ENCODE measurements at regions not wholly inside any gene's neighbourhood (a gene's known extent, or its start where the extent isn't known, plus 50 kb on each side); places are given as distances from the start of the nearest gene placed in this dataset.
A peak's percentile ranks its signal among the peaks of the same experiment; 100 is the strongest.
"Not testable (repeated sequence)": the region's sequence is repeated elsewhere in the genome, so short reads cannot be mapped to it uniquely, and the experiment has no call there.

DNA sequence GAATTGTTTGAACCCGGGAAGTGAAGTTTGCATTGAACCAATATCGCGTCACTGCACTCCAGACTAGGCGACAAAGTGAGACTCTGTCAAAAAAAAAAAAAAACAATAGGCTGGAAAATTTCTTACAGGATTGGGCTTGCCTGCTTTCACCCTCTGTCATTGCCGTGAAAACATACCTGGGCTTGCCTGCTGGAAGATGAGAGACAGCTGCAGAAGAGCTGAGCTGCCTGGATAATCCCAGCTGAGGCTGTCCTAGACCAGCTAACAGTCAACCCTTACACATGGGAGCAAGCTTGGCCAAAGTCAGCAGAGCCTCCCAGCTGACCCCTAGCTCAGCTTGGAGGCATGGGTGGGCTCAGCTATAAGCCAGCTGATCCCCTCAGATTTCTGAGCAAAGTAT, 306.2 kb downstream of the CCSER2 start:
- DNase-seq: no peak

DNA sequence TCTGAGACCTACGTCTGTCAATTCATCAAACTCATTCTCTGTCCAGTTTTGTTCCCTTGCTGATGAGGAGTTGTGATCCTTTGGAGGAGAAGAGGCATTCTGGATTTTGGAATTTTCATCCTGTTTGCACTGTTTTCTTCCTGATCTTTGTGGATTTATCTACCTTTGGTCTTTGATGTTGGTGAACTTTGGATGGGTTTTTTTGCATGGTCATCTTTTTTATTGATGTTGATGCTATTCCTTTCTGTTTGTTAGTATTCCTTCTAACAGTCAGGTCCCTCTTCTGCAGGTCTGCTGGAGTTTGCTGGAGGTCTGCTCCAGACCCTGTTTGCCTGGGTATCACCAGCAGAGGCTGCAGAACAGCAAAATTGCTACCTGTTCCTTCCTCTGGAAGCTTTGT, 322.2 kb downstream of the CCSER2 start:
- not testable (repeated sequence) for DNase-seq

DNA sequence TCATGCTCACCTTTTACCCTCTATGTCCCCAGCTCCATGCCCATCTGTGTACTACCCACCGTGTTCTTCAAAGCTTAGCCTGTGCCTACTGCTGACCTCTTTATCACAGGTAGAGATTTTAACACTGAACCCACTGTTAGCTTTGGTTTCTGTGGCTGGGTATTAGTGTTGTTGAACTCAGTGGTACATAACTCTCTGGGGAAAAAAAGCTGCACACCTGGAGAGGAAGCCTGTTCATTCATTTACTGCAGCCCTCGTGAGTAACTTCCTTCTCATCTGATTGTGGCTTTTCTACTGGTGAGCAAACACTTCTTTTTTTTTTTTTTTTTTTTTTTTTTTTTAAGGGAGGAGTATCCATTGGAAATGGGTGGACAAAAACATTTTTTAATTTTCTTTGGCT, 326.3 kb downstream of the CCSER2 start:
- DNase-seq: no peak

- no peak for DNase-seq
Measured at GRCh38 chr10:84659027-84659426, 330.6 kb downstream of the CCSER2 start.

- DNase-seq: no peak
Measured at GRCh38 chr10:84659497-84660439, 331.4 kb downstream of the CCSER2 start.

DNA sequence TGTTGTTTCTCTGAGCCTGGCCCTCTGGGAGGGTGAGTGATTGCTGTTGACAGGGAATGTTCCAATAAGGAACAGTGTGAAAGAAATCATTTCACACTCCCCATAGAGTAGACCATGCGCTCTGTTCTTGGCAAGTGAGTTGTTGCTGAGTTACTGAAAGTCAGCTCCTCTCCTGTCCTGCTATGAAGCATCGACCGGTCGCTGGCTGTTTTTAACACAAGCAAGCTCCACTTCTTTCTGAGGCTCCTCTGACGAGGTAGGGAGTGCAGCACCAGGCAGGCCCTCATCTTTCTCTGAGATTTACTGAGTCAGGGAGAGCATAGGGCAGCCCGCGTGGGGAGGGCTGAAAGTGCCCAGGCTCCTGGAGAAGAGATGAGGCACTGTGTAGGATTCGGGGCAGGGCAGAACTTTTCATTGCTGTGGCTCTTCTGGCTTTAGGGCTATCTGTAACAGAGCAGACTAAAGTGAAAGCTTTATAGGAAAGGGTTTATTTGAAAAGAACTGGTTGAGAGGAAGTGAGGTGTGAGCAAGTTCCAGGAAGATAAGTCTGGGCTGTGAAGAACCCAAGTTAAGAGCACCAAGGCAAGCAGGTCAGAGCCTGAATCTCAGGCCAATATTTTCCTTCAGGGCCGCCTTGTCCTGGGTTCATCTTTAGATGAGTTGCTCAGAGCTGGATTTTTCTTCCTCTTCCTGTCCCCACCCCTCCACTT, 332.2 kb downstream of the CCSER2 start:
- DNase-seq: no peak

DNA sequence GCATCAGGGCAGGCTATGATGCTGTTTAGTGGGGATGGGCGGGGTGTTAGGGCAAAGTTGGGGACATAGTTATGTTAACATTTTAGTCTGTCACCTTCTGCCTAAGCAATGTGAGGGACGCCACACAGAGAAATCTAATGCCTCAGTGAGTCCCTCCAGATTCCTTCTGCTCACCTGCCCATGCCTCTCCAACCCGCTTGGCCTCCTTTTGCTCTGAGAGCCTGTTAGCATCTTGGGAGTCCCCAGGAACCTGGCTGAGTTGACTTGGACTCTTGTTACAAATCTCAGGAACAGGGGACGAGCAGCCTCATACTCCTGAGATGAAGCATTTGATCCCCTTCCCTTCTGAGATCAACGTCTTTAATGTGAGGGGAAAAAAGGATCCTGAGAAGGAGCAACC, 336.8 kb downstream of the CCSER2 start:
- no peak for DNase-seq

DNA sequence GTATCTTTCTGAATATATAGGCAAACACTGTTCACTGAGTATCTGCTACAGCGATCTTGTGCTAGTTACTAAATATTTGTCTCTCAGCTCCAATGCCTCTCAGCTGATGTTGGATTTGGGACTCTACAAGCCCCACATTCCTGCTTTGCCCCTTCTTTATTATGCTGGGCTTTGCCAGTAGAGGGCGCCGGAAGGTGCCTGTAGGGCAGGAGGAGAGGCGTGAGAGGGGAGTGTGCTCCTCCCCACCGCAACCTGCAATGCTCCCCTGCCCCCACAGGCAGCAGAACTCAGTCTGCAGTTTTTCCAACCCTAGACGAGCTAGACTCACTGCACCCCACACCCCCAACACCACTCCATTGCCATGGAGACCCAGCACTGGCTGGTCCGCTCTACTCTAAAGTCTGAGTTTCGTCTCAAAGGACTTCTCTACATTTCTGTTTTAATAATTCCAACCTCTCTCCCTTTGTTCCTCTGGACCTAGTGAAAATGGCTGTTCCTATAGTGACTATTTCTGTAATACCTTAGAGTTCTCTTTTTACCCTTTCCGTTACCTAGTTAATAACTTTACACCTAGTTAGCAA, 337.6 kb downstream of the CCSER2 start:
- peak; percentile 44 for DNase-seq

GRCh38 chr10:84668186-84668763, 339.9 kb downstream of the CCSER2 start:
- no peak for DNase-seq

DNA sequence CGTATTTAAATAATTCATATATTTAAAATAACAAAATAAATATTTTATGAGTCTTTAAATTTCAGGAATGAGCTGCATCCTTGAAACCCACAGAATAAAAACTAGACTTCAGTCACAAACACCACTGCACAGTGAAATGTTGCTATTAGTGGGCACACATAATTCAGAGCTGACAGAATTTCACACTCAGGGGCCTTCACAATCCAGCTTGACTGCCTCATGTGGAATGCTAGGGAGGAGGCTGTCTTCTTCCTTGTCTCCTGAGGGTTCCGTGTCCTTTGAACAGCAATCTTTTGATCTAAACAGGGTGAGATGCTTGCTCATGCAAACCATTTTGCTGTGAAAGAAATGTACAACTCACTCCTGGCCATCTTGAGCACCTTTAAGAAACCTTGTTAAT, 346.7 kb downstream of the CCSER2 start:
- no peak for DNase-seq

- DNase-seq: no peak
Measured at GRCh38 chr10:84676536-84676935, 348.1 kb downstream of the CCSER2 start.

GRCh38 chr10:84681781-84682180, 353.4 kb downstream of the CCSER2 start:
- DNase-seq: no peak

DNA sequence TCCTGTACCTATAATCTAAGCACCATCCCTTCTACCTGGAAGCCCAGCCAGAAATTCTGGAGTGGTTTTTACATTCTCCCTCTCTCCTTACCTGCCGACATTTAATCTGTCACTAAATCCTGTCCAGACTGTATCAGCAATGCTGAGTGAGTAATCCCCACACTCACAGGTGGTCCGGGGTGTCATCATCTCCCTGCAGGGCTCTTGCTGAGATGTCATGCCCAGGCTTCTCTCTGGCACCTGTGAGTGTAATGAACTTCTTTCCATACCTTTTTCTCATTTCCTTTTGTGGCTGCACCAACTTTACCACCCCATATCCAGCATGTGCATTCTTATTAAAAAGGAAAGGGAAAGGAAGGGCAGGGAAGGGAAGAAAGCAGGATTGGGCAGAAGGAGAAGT, 355.2 kb downstream of the CCSER2 start:
- no peak for DNase-seq

GRCh38 chr10:84683980-84684740, 355.8 kb downstream of the CCSER2 start:
- DNase-seq: no peak

DNA sequence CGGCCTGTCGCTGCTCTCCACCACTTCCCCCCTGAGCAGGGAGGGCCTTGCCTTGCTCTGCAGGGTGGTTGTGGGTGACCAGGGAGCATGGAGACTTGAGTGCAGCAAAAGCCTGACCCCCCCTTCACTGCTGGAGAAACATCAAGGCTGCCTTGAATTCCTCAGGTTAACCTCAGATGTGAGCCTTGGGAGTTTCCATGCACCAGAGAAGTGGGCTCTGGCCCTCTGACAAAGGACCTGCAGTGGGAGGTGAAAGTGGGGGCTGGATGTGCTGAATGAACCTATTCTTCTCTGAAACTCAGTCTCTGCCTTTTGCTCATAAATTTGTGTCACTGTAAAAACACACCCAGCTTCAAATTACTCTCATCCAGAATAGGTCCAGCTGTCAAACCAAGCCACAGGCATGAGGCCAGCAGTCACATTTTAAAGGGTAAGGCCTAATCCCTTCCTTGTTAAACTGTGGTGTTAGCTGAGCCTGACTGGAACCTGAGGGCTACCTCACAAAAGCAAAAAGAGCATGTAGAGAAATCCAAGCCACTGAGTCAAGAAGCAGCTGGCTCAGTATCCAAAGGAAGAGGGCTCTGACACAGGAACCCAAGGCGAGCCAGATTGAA, 356.8 kb downstream of the CCSER2 start:
- DNase-seq: no peak

- DNase-seq: no peak
Measured at GRCh38 chr10:84693006-84693405, 364.6 kb downstream of the CCSER2 start.

- DNase-seq: no peak
Measured at GRCh38 chr10:84695902-84696301, 367.5 kb downstream of the CCSER2 start.

DNA sequence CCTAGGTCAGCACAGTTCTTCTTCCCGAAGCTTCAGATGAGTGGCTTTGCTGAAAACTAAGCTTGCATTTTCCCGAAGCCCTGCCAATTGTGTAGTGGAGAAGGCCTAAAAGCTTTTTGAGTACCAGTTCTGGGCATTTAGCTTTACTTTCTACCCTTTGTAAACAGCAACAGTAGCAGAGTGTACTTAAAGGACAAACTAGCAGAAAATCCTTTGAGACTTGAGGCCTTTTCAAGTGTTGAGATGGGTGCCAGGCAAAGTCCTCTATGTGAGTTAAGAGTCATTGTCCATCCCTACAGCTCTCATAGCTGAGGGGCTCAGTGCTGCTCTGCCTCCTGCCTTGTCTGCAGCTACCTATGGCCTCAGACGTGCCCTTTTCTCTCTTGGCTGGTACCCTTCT, 368.2 kb downstream of the CCSER2 start:
- DNase-seq: no peak

GRCh38 chr10:84698989-84699388, 370.6 kb downstream of the CCSER2 start:
- no peak for DNase-seq

DNA sequence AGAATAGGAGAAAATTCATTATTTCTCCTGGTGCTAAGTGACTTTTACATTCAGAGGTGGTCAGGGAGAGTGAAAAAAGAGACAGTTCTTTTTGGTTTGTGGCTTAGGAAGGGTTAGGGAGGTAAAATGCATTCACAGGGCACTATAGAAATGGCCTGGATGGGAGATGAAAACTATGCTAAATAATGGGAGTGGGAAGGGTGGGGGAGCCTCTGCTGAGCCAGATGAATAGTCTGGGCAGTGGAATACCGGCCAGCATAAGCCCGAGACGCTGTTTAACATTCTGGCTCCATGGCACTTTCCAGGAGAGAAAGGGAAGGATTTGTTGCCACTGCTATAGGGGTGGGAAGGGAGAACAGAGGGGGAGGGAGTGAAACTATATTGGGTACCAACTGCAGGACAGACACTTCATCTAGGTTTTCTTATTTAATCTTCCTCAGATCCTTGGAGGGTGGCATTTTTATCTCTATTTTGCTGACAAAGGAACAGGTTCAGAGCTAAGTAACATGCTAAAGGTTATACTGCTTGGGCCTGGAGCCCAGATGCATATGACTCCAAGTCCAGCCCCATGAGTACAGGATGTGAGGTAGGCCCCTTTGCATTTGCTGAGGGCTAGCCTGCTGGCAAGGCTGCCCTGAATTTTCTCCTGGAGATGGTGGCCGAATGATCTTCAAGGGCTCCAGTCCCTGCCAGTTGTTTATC, 372.4 kb downstream of the CCSER2 start:
- DNase-seq: no peak

DNA sequence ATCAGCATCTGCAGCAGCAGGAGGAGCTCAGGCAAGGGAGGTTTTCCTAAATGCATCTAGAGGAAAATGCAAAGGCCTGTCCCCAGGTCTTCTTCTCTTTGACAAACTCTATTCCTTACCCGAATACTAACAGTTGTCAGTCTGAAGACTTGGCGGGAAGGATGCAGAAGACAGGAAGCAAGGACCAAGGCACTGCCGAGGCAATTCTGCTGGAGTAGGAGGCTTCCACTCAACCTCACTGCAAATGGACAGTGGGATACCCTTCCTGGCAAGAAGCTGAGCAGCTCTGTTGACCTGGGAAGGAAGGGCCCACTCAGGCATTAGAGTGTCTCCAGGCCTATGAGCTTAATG, 373.0 kb downstream of the CCSER2 start:
- DNase-seq: no peak

GRCh38 chr10:84704101-84704500, 375.7 kb downstream of the CCSER2 start:
- no peak for DNase-seq

Data from stimulated activated CD4-positive, alpha-beta T cell treated with anti-CD3 and anti-CD28 coated beads, Interleukin-15, amount 100 ng/mL, for 24 hours (primary cell).